ENCODE measurements at regions not wholly inside any gene's neighbourhood (a gene's known extent, or its start where the extent isn't known, plus 50 kb on each side); places are given as distances from the start of the nearest gene placed in this dataset.

- TF ChIP-seq EZH2 (IDR thresholded peaks at IDR 0.05; ENCODE audit: borderline replicate concordance): no peak
- TF ChIP-seq CTCF (IDR thresholded peaks at IDR 0.05; ENCODE audit: poor library complexity): no peak
- no peak for TF ChIP-seq EZH2phosphoT487 (IDR thresholded peaks at IDR 0.05; ENCODE audit: low read depth, severe bottlenecking, unreplicated experiment)
These were observed 99.6 kb upstream of the ASB18 start for GRCh38 chr2:236363711-236364277.

Measured in hepatocyte (in vitro differentiated cells).